ENCODE measurements at regions not wholly inside any gene's neighbourhood (a gene's known extent, or its start where the extent isn't known, plus 50 kb on each side); places are given as distances from the start of the nearest gene placed in this dataset.

DNA sequence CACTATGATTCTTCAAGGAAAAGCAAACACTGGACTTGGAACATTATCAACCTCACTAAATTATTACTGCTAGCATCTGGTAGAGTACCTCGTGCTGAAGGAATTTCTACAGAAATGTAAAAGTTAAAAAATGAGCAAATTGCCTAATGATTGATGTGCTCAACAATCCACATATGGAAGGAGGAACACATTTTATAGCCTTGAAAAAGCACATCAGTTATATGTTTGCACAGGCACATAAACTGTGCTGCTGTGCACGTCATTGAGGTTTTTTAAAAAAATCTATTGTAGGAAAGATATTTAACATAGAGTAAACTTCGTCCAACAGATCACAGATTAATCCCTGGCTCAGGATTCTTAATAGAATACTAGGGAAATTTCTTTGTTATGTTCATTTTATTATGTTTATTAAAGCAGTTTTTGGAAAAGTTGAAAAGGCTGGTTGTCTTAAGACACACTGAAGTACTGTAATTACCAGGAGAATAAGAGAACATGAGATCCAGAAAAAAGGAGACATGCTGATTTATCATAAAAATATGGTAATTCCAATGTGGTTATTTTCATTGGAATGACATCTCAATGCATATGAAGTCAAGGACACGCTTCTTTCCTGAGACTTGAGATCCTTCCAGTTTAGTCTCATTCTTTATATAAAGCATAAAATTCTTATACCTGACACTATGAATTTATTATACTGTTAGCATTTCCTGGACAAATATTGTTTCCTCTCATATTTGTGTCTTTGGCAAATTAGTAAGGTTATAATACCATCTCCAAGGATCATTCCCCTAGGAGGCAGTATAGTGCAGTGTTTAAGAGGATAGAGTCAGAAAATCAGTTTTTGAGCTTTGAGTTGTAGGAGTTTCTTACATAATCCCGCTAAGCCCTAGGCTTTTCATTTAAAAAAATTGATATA lies 511.1 kb downstream of the TENT5A start:
- DNase-seq (ENCODE audit: low read depth, low spot score) (no peak), ATAC-seq (no peak), FAIRE-seq (no peak)
- Histone ChIP-seq H3K79me2 (ENCODE audit: control insufficient read depth, insufficient read depth, low read length) (no peaks in the 10 kb centered on the region), H2AFZ (ENCODE audit: control insufficient read depth, low read depth, low read length) (no peak overlapping the region), H3K36me3 (ENCODE audit: control insufficient read depth in 2 of 2, insufficient read depth in 2 of 2, low read length in 1 of 2) (no peaks in the 10 kb centered on the region), H3K27me3 (replicated peaks in 1 of 2; ENCODE audit: control insufficient read depth in 2 of 2, insufficient read depth in 2 of 2, low read length in 1 of 2) (no peaks in the 10 kb centered on the region), H3K9ac (ENCODE audit: control insufficient read depth, insufficient read depth, low read length) (no peak overlapping the region), H3K27ac (ENCODE audit: control insufficient read depth, insufficient read depth) (no peak overlapping the region), H3K4me3 (no peak overlapping the region), H3K4me2 (ENCODE audit: control insufficient read depth, insufficient read depth) (no peak overlapping the region), H4K20me1 (ENCODE audit: control insufficient read depth, insufficient read depth) (no peaks in the 10 kb centered on the region), H3K4me1 (ENCODE audit: control insufficient read depth, insufficient read depth, low read length) (no peaks in the 10 kb centered on the region), H3K9me3 (replicated peaks; ENCODE audit: control insufficient read depth, insufficient read depth, low read length) (no peaks in the 10 kb centered on the region)
- WGBS (ENCODE audit: insufficient coverage, insufficient replicate concordance, low lambda C conversion rate, missing lambda C conversion rate), result 2% methylated on average over 5 of the region's 5 CpGs
- intact Hi-C loops (cut with micrococcal nuclease; ENCODE audit: unreplicated experiment) (no loop called here), in situ Hi-C loops (cut with MboI) (no loop called here)
- CTCF ChIA-PET, result interaction anchor here (0.9 to 2.1 kb wide), 4 partner anchors 512 to 799 kb away, joined by 3 to 10 read pairs (median 7); no protein-coding TSS in a partner anchor
- RAD21 ChIA-PET (ENCODE audit: unreplicated experiment), result interaction anchor here (0.7 to 2.3 kb wide), 7 partner anchors 8 to 799 kb away, joined by 3 to 10 read pairs (median 9); partner anchors contain the start of gene TENT5A
- SMC1A ChIA-PET (ENCODE audit: uncharacterized antibody, unreplicated experiment), result interaction anchor here (0.6 to 1.5 kb wide), 7 partner anchors 11 to 936 kb away, joined by 3 to 7 read pairs (median 3); no protein-coding TSS in a partner anchor
- BruUV-seq (replicated peaks), result no TSS peak
- POLR2A ChIA-PET, result no interaction called here
- TF ChIP-seq RAD21 (IDR thresholded peaks at IDR 0.05; ENCODE audit: insufficient read depth, low read depth, low read length) (peak; percentile 37), ATF7 (IDR thresholded peaks at IDR 0.05; ENCODE audit: low read depth) (no peak), NR2F1 (conservative IDR thresholded peaks at IDR 0.05) (no peak), ASH2L (IDR thresholded peaks at IDR 0.05; ENCODE audit: borderline replicate concordance, low read depth) (no peak), CTCF (IDR thresholded peaks at IDR 0.05 in 2 of 3, conservative IDR thresholded peaks at IDR 0.05 in 1 of 3; ENCODE audit: control insufficient read depth in 2 of 3, extremely low read depth in 1 of 3, insufficient read depth in 1 of 3, low read depth in 3 of 3, low read length in 3 of 3) (peak in 2 of 3 experiments; percentile 5 to 30; a peak in 1 of 6 replicates), ATF3 (IDR thresholded peaks at IDR 0.05; ENCODE audit: borderline replicate concordance, extremely low read depth, low read depth, low read length) (no peak)
